ENCODE measurements at regions not wholly inside any gene's neighbourhood (a gene's known extent, or its start where the extent isn't known, plus 50 kb on each side); places are given as distances from the start of the nearest gene placed in this dataset.

DNA sequence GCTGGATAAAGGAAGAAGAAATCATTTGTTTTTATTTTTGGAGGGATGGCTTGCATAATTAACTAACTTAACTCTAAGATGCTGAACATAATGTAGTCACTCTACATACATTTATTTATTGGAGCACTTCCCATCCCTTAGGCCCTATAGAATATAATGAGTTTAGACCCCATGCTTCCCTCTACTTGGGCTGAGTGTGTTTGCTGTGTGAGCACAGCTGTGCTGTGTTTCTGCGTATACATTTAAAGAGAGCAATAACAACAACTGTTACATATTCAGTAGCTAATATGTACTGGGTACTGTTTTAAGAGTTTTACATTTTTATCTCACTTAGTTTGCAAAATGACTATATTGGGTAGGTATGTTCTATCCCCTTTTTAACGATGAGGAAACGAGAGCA, 736.6 kb upstream of the NRSN1 start:
- no peak for DNase-seq

DNA sequence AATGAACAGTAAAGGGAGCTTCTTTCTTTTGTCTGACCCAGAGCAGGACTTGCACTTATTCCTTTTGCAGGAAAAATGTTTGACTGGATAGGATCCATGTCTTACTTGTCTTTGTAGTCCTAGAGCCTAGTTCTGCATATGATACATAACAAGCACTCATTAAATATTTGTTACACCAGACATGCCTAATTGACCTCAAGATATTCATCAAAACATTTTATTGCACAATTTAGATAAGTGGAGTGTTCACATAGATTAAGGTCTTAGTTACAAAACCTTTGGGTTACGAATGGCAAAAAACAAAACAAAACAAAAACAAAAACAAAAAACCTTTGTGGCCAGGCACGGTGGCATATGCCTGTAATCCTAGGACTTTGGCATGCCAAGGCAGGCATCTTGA, 735.8 kb upstream of the NRSN1 start:
- DNase-seq: no peak

DNA sequence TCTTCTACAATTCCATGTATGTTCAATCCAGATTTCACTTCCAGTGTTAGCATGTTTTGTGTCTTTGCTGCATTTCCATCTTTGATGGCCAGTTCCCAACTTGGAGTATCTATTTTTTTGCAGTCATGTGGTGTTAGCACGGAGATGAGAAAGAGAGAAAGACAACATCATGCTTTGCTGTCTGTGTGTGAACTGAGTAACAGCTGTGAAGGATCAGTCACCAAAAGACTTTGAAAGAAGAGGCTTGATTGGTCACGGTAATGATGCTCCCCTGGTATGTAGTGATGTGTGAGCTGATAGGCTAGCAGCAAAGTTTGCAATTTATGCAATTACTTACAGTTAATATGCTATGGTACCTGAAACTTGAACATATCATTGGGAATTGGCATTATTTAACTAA, 731.3 kb upstream of the NRSN1 start:
- no peak for DNase-seq

DNA sequence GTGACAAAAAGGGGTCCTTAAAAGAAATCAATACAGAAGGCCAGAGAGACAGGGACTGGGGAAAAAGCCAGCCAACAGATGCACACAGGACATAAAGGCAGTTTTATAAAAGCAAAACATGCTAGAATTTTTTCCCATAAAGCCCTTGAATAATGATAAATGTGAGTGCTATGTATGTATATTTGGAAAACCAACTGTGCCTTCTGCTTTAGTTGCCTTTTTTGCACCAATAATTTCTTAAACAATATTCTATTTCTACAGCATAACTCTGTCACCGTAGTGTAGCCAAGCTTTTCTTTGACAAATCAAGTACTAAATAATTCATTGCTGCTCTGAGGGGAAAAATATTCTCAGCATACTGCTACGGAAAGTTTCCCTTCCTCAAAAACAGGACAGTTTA, 730.6 kb upstream of the NRSN1 start:
- DNase-seq: no peak

DNA sequence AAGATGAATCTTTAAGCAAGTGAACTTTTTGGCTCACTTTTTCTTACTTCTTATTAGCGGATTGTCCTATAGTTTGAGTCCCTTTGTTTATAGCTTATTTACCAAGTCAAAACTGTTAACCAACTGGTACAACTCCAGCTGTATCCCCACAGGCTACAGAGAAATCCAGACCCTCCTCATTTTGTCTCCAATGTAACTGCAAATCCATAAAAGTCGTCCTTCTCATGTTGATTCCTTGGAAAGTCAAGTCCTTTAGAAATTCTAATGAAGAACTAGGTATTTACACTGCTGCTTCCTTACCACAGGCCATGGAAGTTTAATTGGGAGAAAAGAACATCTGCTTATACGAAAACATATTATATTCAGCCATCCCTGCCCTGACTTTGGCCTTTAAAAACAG, 729.1 kb upstream of the NRSN1 start:
- no peak for DNase-seq

DNA sequence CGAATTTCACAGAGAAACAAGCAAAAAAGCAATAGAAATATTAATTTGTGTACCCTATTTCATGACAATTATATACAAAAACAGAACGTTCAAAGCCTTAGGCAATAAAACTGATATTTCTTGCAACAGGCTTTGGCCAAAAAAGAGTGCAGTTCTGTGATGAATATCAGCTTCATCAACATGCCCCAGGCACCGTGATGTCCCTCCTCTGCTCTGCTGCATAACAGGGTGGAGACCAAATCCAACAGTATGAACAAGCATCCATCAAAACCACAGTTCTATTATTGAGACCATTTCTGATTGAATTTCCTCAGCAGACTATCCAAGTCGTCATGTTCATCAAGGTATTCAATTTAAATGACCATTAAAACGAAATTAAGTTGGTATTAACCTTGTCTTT, 722.6 kb upstream of the NRSN1 start:
- no peak for DNase-seq

DNA sequence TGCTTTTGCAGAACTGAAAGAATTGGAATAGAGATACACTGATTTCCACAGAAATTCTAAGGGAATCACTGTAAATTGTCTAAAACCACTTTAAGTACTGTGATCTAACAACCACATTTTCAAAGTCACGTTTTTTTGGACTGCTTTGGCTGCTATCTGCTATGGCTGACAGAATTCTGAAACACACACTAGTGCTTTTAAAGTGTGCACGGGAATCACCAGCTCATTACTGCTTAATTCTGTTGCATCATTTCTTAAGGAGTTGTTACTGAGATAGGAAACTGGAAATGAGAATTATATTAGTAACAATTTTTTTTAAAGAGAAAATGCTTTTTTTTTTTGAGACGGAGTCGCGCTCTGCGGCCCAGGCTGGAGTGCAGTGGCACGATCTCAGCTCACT, 716.5 kb upstream of the NRSN1 start:
- no peak for DNase-seq

DNA sequence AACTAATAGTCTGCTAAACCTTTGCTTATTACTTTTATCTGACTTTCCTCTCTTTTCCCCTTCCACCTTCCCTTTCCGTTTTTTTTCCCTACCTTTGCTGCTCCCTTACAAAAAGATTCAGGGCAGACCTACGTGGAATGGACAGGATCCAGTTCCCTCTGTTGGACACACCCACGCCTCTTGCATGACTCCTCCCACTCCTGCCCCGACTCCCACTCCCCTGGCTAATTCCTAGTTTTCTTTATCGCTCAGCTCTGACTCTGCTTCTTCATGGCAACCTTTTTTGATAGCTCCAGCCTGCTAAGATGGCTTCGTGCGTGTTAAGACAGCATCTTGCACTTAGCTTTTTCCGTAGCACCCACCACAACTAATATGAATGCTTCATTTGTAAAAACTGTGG, 715.6 kb upstream of the NRSN1 start:
- no peak for DNase-seq

DNA sequence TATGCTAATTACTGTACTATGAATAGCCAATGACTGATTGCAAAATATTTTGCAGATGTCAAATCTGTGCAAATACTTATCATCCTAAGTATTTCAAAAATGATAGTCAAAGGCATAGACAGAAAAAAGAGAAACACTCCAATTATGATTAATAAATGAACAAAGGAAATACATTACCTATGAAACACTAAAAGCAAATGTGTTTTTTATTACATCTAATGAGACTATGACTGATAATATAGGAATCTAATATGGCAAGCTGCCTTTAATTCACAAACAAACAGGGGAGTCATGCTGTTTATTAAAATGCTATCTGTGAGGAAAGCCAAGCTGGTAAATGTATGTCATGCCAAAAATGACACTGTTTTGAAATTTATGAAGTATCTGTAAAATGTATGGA, 713.2 kb upstream of the NRSN1 start:
- no peak for DNase-seq

DNA sequence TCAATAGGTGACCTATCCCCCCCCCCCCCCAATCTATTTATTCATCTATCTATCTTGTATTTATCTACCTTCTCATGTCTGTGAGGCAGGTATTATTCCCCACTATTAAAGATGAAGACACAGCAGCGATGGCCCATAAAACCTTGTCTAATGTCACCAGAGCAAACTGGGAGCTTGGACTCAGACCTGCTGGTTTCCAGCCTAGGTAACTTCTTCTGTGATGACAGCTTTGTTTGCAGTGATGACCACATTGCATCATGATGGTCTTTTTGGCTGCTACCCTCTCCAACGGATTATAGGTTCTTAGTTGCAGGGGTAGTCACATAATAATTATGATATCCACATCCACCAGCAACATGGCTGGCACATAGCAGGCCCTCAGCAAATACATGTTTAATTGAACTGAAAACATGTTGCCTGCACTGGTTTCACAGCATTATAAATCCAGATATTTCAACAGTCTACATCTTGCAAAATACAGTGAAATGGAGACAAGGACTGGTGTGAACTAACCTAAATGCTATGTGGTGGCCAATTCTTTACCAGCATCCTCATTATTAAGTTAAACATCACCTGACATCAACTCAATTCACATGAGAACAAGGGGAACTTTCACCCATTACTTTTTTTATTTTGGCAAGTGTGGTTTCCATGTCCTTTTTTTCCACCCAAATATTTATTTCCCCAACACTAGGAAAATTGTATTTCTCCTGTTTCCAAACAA, 712.5 kb upstream of the NRSN1 start:
- no peak for DNase-seq

DNA sequence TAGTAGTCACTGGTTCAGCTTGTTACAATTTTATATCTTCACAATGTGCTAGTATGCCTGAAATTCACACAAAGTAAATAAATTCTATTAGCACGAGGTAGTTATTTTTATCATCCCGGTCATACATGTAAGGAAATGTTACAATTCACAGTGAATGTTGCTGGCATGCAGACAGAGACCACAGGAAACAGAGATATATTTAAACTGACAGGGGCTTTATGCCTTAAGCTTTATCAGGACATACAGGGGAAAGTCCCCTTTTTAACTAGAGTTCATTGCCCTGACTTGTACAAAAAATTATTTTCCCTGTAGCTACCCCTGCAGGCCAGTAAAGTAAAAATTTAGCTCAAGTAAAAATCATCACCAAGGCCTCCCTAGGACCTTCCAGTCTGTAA, 712.0 kb upstream of the NRSN1 start:
- DNase-seq: no peak

DNA sequence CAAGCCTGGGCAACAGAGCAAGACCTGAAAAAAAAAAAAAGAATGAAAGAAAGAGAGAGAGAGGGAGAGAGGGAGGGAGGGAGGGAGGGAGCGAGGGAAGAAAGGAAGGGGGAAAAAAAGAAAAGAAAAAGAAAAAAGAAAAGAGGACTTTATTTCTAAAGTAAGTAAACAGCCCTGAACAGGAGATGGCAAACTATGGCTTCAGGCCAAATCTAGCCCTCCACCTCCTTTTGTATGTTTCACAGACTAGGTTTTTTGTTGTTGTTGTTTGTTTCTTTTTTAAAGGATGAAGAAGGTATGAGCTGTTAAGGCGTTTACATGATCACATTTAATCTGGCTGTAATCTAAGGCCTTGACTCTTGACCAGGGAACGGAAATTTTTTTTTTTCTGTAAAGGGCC, 711.1 kb upstream of the NRSN1 start:
- DNase-seq: no peak

DNA sequence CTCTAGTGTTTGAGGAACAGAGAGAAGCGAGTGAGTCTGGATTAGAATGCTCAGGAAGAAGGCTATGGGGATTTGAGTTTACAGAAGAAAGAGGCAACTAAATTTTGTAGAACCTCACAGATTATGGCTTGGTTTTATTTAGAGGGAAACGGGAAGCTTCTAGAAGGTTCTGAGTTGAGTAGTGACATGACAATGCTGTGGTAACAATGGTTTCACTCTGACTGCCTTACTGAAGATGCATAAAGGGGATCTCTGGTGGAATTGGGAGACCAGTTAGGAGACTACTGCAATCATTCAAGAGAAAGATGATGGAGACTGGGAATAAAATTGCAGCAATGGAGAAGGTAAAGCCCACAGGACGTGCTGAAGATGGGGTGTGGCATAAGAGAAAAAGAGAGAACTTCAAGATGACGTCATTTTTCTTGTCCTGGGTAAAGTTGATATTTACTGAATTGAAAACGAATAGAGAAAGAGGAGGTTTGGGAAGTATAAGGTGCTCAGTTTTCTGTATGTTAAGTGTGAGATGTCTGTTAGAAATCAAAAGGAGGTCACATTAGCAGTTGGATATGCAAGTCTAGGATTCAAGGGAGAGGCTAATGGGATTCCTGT, 710.1 kb upstream of the NRSN1 start:
- DNase-seq: no peak

DNA sequence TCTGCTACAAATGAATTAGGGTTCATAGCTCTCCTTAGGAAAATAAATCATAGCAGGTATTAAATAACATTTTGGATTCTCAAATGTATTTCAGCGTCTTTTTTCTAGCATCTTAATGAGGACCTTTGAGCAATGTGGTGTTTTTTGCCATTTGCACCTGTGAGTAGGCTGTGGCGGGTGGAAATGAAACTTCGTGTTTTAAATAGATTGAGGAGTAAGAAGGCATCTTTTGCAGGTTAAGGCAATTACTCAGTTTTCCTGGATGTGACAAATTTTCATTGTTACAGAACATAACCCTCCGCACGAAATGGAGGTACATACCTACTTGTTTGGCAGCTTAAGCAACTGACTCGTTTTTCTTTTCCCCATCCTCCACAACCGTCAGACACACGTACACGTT, 708.9 kb upstream of the NRSN1 start:
- no peak for DNase-seq

DNA sequence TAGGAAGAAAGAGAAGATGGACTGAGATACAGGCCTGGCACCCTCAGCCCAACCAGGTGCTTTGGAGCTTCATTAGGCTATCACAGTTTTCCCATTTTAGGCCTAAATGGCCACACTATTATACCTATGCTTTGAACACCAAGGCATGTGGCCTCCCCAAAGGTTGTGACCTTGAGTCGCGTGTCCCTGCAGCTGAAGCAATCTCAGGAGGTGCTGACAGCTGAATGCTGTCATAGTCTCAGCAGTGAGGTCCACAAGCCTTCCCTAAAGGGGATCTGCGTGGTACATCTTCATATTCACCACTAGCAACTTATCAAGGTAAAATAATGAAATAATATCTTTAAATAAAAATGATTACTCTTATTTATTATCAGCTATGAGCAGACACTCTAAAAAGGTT, 707.9 kb upstream of the NRSN1 start:
- DNase-seq: no peak

DNA sequence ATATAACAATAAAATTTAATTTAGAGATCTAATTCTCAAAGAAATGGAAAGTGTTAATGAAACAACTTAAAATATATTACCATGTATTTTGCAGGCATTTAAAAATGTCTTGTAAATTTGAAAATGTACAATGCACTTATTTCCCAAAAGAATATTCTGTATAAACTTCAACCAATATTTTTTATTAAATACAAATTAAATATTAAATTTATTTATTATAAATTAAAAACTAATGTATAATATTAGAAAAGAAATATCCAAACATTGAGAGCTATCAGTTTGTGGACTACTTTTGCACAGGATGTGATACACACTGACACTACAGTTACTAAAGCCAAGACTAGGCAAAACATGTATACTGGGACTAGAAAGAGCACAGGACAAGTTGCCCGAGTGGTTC, 707.0 kb upstream of the NRSN1 start:
- DNase-seq: no peak

DNA sequence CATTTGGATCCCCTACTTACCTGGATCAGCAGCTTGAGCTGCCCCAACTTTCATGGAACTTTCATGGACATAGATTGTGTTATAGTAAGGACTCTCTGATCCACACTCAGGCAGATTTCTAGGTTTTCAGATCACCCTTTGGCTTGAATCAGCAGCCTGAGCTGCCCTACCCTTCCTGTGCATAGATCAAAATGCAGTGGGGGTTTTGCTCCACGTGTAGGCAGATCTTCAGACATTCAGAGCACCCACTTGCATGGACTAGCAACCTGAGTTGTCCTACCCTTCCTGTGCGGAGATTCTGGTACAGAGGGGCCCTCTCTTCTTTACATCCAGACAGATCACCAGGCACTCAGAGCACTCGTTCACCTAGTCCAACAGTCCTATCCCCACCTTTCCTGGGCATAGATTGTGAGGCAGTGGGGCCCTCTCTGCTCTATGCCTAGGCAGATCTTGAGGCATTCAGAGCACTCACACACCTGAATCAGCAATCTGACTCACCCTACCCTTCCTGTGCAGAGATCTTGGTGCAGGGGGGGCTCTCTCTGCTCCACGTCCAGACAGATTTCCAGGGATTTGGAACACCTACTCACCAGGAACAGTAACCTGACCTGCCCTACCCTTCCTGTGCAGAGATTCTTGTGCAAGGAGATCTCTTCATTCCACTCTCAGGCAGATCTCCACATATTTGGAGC, 705.2 kb upstream of the NRSN1 start:
- DNase-seq: no peak

DNA sequence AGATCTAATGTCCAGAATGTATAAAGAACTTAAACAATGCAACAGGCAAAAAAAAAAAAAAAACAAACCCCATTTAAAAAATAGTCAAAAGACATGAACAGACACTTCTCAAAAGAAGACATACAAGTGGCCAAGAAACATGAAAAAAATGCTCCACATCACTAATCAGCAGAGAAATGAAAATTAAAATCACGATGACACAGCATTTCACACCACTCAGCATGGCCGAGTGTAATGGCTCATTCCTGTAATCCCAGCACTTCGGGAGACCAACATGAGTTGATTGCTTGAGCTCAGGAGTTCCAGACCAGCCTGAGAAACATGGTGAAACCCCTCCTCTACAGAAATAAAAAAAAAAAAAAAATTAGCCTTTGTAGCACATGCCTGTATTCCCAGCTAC, 701.4 kb upstream of the NRSN1 start:
- no peak for DNase-seq

DNA sequence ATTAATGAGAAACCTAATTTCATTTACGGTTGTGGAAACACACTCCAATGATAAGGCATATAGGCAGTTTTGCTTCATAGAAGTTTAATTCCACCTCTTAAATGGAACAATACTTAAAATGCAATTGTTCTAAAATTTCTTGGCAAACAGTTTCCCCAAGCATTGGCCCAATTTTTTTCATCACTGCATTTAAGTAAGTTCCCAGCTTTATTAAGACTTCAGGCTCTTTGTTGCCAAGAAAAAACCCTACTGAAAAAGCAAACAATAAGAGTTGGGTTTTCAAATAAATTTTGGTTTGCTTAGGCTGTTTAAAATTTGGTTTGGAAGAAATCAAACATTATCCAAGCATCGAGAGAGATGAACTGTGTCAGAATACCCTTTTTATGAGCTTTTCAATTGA, 690.9 kb upstream of the NRSN1 start:
- DNase-seq: no peak

DNA sequence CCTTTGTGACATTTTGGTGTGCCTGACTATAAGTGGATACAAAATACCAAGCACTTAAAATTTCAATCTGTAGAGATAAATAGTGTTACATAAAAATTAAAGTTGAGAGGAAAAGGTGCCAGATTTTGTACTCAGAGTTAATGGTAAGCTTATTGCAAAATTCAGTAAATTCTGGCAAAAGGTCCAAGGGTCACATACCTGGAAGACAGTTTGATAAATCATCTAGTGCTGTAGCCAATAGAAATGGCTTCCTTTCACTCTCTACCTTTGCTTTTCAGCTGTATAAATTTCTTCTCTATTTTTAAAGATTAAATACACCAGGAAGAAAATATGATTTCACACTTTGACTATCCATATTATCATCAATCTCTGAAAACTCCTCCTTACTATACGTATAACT, 690.2 kb upstream of the NRSN1 start:
- DNase-seq: no peak

DNA sequence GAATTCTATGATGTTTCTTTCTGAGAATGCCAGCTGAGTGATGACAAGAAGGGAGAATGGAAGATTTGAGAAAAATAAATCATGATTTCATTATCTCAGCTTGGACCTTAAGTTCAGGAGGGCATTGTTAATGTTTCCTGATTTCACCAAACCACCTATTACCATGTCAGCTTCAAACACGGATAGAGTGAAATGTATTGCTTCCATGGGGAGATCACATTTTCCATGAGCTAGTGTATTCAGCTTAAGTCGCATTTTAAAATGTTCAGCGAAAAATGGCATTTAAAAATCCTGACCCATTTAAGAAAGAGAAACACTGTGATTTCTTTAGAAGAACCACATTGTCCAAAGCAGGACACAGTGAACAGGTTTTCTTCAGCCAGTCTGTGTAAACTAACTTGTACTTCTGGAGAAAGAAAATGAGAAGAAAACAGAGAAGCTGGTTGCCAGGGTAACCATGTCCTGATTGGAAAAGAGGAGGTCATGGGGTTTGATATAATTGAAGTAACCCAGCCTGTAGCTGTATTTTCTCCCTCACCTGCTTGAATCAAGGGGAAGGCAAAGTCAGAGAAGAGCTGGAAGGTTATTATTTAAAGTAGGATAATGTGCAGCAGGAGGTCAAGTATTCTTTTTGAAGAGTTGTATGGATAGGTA, 684.1 kb upstream of the NRSN1 start:
- DNase-seq: no peak

DNA sequence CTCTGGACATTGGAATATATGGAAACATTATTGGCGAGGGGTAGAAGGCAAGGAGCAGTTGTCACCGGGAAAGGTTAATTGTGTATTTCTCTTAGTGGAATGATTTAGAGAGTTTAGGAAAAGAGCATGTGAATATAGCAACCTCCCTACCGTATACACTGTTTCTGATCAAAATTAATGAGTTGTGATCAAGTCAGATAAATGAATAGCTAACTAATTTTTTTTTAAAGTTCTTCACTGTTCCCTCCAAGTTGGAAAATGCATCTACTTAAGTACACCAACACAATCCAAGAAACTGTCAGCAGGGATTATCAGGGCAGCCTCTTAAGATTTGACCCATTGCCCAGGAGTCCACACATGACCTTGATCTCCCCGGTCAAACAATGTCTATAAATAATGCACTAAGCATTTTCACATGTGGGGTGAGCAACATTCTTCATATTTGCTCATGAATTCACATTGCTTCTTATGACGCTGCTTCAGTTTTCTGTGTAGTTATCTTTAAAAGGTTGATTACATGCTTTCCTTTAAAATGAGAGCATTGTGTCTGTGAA, 680.8 kb upstream of the NRSN1 start:
- no peak for DNase-seq

DNA sequence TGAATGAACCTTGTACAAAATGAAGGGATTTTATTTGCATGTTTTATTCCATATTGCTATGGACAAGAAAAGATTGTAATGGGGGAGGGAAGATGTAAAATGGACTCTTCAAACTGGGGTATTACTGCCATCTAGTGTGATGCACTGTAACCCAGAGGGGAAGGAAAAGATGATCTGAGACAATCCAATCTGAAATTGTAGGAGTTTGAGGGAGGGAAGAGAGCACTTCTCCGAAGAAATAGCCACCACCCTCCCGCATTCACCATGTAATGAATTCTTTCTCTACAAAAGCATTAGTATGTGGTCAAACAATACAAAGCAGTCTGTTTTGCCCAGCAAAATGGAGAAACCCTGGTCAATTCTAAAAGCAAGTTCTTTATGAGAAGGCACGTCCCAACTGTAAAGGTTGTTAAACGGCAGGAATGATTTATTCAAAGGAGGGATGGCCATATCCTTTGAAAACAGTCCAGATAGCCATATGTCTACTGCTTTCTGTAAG, 679.5 kb upstream of the NRSN1 start:
- DNase-seq: no peak

DNA sequence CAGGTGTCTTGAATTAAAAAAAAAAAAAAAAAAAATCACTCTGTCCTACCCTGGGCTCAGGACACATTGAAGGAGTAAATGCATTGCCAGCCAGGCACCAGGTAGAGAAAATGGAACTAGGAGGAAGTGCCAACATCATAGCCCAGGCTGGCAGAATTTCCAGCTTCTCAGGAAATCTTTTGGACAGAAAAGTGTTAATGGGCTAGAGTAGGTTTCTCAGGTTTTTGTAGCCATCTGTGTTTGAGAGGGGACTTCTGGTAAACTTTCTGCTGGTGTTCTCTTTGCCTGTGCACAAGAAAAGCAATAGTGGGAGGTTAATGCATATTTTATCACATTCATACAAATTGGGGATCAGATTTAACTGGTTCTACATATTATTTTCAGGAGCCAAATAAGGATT, 678.3 kb upstream of the NRSN1 start:
- no peak for DNase-seq
